Testis (tissue), 2 donors: ENCODE measurements at regions not wholly inside any gene's neighbourhood (a gene's known extent, or its start where the extent isn't known, plus 50 kb on each side); places are given as distances from the start of the nearest gene placed in this dataset.

Source experiments
- CTCF ChIP-seq, 3 experiments: fragments of 450-650 bp in 2 of 3; fragments of 200-600 bp in 1 of 3; sonication (generic) in 1 of 3; IDR thresholded peaks; one replicate each; pipeline ENCODE4 v1.5.1; 2016 to 2019; ENCODE audit warnings: antibody characterized with exemption in 3 of 3, mild to moderate bottlenecking in 2 of 3, moderate library complexity in 1 of 3
- POLR2A ChIP-seq: fragments of 450-650 bp; IDR thresholded peaks from one replicate; pipeline ENCODE4 v1.6.1; 2017; ENCODE audit warnings: antibody characterized with exemption, mild to moderate bottlenecking, moderate library complexity

- TF ChIP-seq CTCF (IDR thresholded peaks at IDR 0.05) (no peak), POLR2A (no peak)
Observed at GRCh38 chr11:41816396-41816795, 356.9 kb upstream of the LRRC4C start.
